ENCODE measurements at regions not wholly inside any gene's neighbourhood (a gene's known extent, or its start where the extent isn't known, plus 50 kb on each side); places are given as distances from the start of the nearest gene placed in this dataset.

- Mint-ChIP-seq H3K27me3 (ENCODE audit: low read depth in 2 of 2) (peaks cover 0 to 18% of the 10 kb centered on the region in 2 donors), H3K9me3 (no peaks in the 10 kb centered on the region), H3K4me1 (no peaks in the 10 kb centered on the region), H3K36me3 (no peaks in the 10 kb centered on the region), H3K4me3 (no peak overlapping the region), H3K27ac (no peak overlapping the region)
- ATAC-seq (no peak), DNase-seq (no peak)
- intact Hi-C loops (cut with micrococcal nuclease) = loop anchor here (5.0 kb wide), 1 partner anchor 440 kb away; no protein-coding TSS in a partner anchor
- Histone ChIP-seq H3K36me3 (ENCODE audit: control insufficient read depth, insufficient read depth, low read length) (no peaks in the 10 kb centered on the region), H3K4me3 (ENCODE audit: low read length) (no peak overlapping the region), H3K27me3 (ENCODE audit: control insufficient read depth, insufficient read depth, low read length) (no peaks in the 10 kb centered on the region), H3K9me3 (ENCODE audit: control insufficient read depth, insufficient read depth, low read length) (no peaks in the 10 kb centered on the region), H3K27ac (ENCODE audit: low read length) (no peak overlapping the region), H3K4me1 (ENCODE audit: control insufficient read depth, insufficient read depth, low read length) (no peaks in the 10 kb centered on the region)
- TF ChIP-seq CTCF (IDR thresholded peaks at IDR 0.05) = no peak
- 92% methylated on average over 9 of the region's 10 CpGs for WGBS (ENCODE audit: insufficient coverage)
Observed at GRCh38 chr6:138607478-138608433, 108.5 kb upstream of the NHSL1 start.

GRCh38 chr6:138608896-138609295 lies 109.6 kb upstream of the NHSL1 start:
- no peak for ATAC-seq
- Mint-ChIP-seq H3K27me3 (ENCODE audit: low read depth in 2 of 2) (peaks cover 0 to 13% of the 10 kb centered on the region in 2 donors), H3K9me3 (no peaks in the 10 kb centered on the region), H3K4me1 (no peaks in the 10 kb centered on the region), H3K4me3 (no peak overlapping the region), H3K27ac (no peak overlapping the region), H3K36me3 (no peaks in the 10 kb centered on the region)
- no peak for TF ChIP-seq CTCF (IDR thresholded peaks at IDR 0.05)
- H3K27me3 ChIP-seq (ENCODE audit: control insufficient read depth, insufficient read depth, low read length) = no peaks in the 10 kb centered on the region
- no peak overlapping the region for H3K4me3 ChIP-seq (ENCODE audit: low read length)
- intact Hi-C loops (cut with micrococcal nuclease) = loop anchor here (5.0 kb wide), 1 partner anchor 438 kb away; no protein-coding TSS in a partner anchor
- WGBS (ENCODE audit: insufficient coverage) = 100% methylated on average over 1 of the region's 1 CpG
- H3K4me1 ChIP-seq (ENCODE audit: control insufficient read depth, insufficient read depth, low read length) = no peaks in the 10 kb centered on the region
- no peak overlapping the region for H3K27ac ChIP-seq (ENCODE audit: low read length)
- DNase-seq = no peak
- H3K36me3 ChIP-seq (ENCODE audit: control insufficient read depth, insufficient read depth, low read length) = no peaks in the 10 kb centered on the region
- no peaks in the 10 kb centered on the region for H3K9me3 ChIP-seq (ENCODE audit: control insufficient read depth, insufficient read depth, low read length)

- peaks cover 0 to 6% of the 10 kb centered on the region in 2 donors for H3K27me3 Mint-ChIP-seq (ENCODE audit: low read depth in 2 of 2)
- Histone ChIP-seq H3K36me3 (ENCODE audit: control insufficient read depth, insufficient read depth, low read length) (no peaks in the 10 kb centered on the region), H3K4me3 (ENCODE audit: low read length) (no peak overlapping the region), H3K4me1 (ENCODE audit: control insufficient read depth, insufficient read depth, low read length) (no peaks in the 10 kb centered on the region), H3K27me3 (ENCODE audit: control insufficient read depth, insufficient read depth, low read length) (no peaks in the 10 kb centered on the region), H3K9me3 (ENCODE audit: control insufficient read depth, insufficient read depth, low read length) (no peaks in the 10 kb centered on the region), H3K27ac (ENCODE audit: low read length) (no peak overlapping the region)
- ATAC-seq (no peak), DNase-seq (no peak)
- no peak overlapping the region for H3K27ac Mint-ChIP-seq
- no peaks in the 10 kb centered on the region for H3K4me1 Mint-ChIP-seq
- TF ChIP-seq CTCF (IDR thresholded peaks at IDR 0.05) = no peak
- 90% methylated on average over 2 of the region's 6 CpGs for WGBS (ENCODE audit: insufficient coverage)
- H3K36me3 Mint-ChIP-seq = no peaks in the 10 kb centered on the region
- no peaks in the 10 kb centered on the region for H3K9me3 Mint-ChIP-seq
- no peak overlapping the region for H3K4me3 Mint-ChIP-seq
- intact Hi-C loops (cut with micrococcal nuclease) = loop anchor here (5.0 kb wide), 1 partner anchor 437 kb away; no protein-coding TSS in a partner anchor
Observed at GRCh38 chr6:138609801-138610430, 110.6 kb upstream of the NHSL1 start.

Measured in natural killer cell (primary cell).